ENCODE measurements at regions not wholly inside any gene's neighbourhood (a gene's known extent, or its start where the extent isn't known, plus 50 kb on each side); places are given as distances from the start of the nearest gene placed in this dataset.

- DNase-seq (ENCODE audit: low spot score), result no peak
Observed at GRCh38 chr4:11748164-11748872, 319.6 kb upstream of the HS3ST1 start.

GRCh38 chr4:11746734-11747133 is 318.0 kb upstream of the HS3ST1 start:
- DNase-seq (ENCODE audit: low spot score), result no peak

GRCh38 chr4:11743976-11744375 is 315.3 kb upstream of the HS3ST1 start:
- DNase-seq (ENCODE audit: low spot score), result no peak

GRCh38 chr4:11743236-11743635 is 314.5 kb upstream of the HS3ST1 start:
- no peak for DNase-seq (ENCODE audit: low spot score)

GRCh38 chr4:11741190-11741652 is 312.5 kb upstream of the HS3ST1 start:
- DNase-seq (ENCODE audit: low spot score), result no peak

- no peak for DNase-seq (ENCODE audit: low spot score)
Observed at GRCh38 chr4:11739992-11740391, 311.3 kb upstream of the HS3ST1 start.

- no peak for DNase-seq (ENCODE audit: low spot score)
Observed at GRCh38 chr4:11736978-11737377, 308.3 kb upstream of the HS3ST1 start.

- no peak for DNase-seq (ENCODE audit: low spot score)
Observed at GRCh38 chr4:11735651-11736050, 307.0 kb upstream of the HS3ST1 start.

- DNase-seq (ENCODE audit: low spot score), result no peak
Observed at GRCh38 chr4:11732155-11732554, 303.5 kb upstream of the HS3ST1 start.

- DNase-seq (ENCODE audit: low spot score), result no peak
Observed at GRCh38 chr4:11730545-11730944, 301.9 kb upstream of the HS3ST1 start.

GRCh38 chr4:11729548-11729947 is 300.9 kb upstream of the HS3ST1 start:
- no peak for DNase-seq (ENCODE audit: low spot score)

GRCh38 chr4:11727903-11728564 is 299.3 kb upstream of the HS3ST1 start:
- no peak for DNase-seq (ENCODE audit: low spot score)

GRCh38 chr4:11724731-11725130 is 296.0 kb upstream of the HS3ST1 start:
- no peak for DNase-seq (ENCODE audit: low spot score)

GRCh38 chr4:11722223-11722622 is 293.5 kb upstream of the HS3ST1 start:
- DNase-seq (ENCODE audit: low spot score), result no peak

- no peak for DNase-seq (ENCODE audit: low spot score)
Observed at GRCh38 chr4:11720292-11720691, 291.6 kb upstream of the HS3ST1 start.

- no peak for DNase-seq (ENCODE audit: low spot score)
Observed at GRCh38 chr4:11719879-11720278, 291.2 kb upstream of the HS3ST1 start.

GRCh38 chr4:11715753-11716521 is 287.2 kb upstream of the HS3ST1 start:
- no peak for DNase-seq (ENCODE audit: low spot score)

GRCh38 chr4:11710453-11711093 is 281.9 kb upstream of the HS3ST1 start:
- no peak for DNase-seq (ENCODE audit: low spot score)

- no peak for DNase-seq (ENCODE audit: low spot score)
Observed at GRCh38 chr4:11704186-11704830, 275.6 kb upstream of the HS3ST1 start.

GRCh38 chr4:11702886-11703557 is 274.3 kb upstream of the HS3ST1 start:
- DNase-seq (ENCODE audit: low spot score), result no peak

- no peak for DNase-seq (ENCODE audit: low spot score)
Observed at GRCh38 chr4:11701966-11702725, 273.5 kb upstream of the HS3ST1 start.
